Astrocyte (in vitro differentiated cells and primary cell): ENCODE measurements at regions not wholly inside any gene's neighbourhood (a gene's known extent, or its start where the extent isn't known, plus 50 kb on each side); places are given as distances from the start of the nearest gene placed in this dataset.

Source experiments
- DNase-seq: peaks from one replicate; pipeline ENCODE4 v3.0.0-alpha.2; 2010; ENCODE audit warnings: low read depth
- FAIRE-seq: peaks from 2 replicates; lab custom pipeline; 2011; peaks lifted over from hg19 to GRCh38; lab: Jason Lieb, UNC
- H2AFZ ChIP-seq: 2 replicates; pipeline ENCODE4 v1.6.0; 2012; ENCODE audit warnings: low read depth, low read length, inconsistent platforms
- H3K27ac ChIP-seq: 2 replicates; pipeline ENCODE4 v1.5.1; 2011; ENCODE audit warnings: low read depth, low read length, inconsistent platforms
- H3K27me3 ChIP-seq: 2 replicates; pipeline ENCODE4 v1.6.0; 2011; ENCODE audit warnings: low read length, inconsistent platforms; ENCODE audit not compliant: insufficient read depth
- H3K36me3 ChIP-seq: 2 replicates; pipeline ENCODE4 v1.5.1; 2011; ENCODE audit warnings: low read length, inconsistent platforms; ENCODE audit not compliant: insufficient read depth
- H3K4me1 ChIP-seq: 2 replicates; pipeline ENCODE4 v1.5.1; 2011; ENCODE audit warnings: low read length, inconsistent platforms; ENCODE audit not compliant: insufficient read depth
- H3K4me2 ChIP-seq: 2 replicates; pipeline ENCODE4 v1.6.0; 2012; ENCODE audit warnings: low read length, inconsistent platforms
- H3K4me3 ChIP-seq: 2 replicates; pipeline ENCODE4 v1.5.1; 2011; ENCODE audit warnings: low read depth, mild to moderate bottlenecking, low read length, inconsistent platforms; ENCODE audit not compliant: insufficient read depth
- H3K79me2 ChIP-seq: 2 replicates; pipeline ENCODE4 v1.6.0; 2012; ENCODE audit warnings: mild to moderate bottlenecking, low read length, inconsistent platforms; ENCODE audit not compliant: insufficient read depth
- H3K9ac ChIP-seq: 2 replicates; pipeline ENCODE4 v1.6.0; 2012; ENCODE audit warnings: mild to moderate bottlenecking, low read length, inconsistent platforms
- H3K9me3 ChIP-seq: 2 replicates; pipeline ENCODE4 v1.5.1; 2012; ENCODE audit warnings: low read depth, mild to moderate bottlenecking, low read length, inconsistent platforms; ENCODE audit not compliant: insufficient read depth
- H4K20me1 ChIP-seq: 2 replicates; pipeline ENCODE4 v1.6.0; 2012; ENCODE audit warnings: low read length, inconsistent platforms; ENCODE audit not compliant: insufficient read depth
- H3K27ac Mint-ChIP-seq: one replicate; pipeline ENCODE4 v1.8.0; 2021; ENCODE audit warnings: mild to moderate bottlenecking, mixed read lengths; ENCODE audit not compliant: unreplicated experiment
- H3K27me3 Mint-ChIP-seq: one replicate; pipeline ENCODE4 v1.8.0; 2021; ENCODE audit warnings: low read depth, mixed read lengths; ENCODE audit not compliant: unreplicated experiment
- H3K36me3 Mint-ChIP-seq: one replicate; pipeline ENCODE4 v1.8.0; 2021; ENCODE audit warnings: low read depth, mixed read lengths; ENCODE audit not compliant: unreplicated experiment
- H3K4me1 Mint-ChIP-seq: one replicate; pipeline ENCODE4 v1.8.0; 2021; ENCODE audit warnings: low read depth, mixed read lengths; ENCODE audit not compliant: unreplicated experiment
- H3K4me3 Mint-ChIP-seq: one replicate; pipeline ENCODE4 v1.8.0; 2021; ENCODE audit warnings: mild to moderate bottlenecking, moderate library complexity, mixed read lengths; ENCODE audit not compliant: unreplicated experiment
- H3K9me3 Mint-ChIP-seq: one replicate; pipeline ENCODE4 v1.8.0; 2021; ENCODE audit warnings: mild to moderate bottlenecking, mixed read lengths; ENCODE audit not compliant: unreplicated experiment
- EZH2 ChIP-seq: IDR thresholded peaks from 2 replicates; pipeline ENCODE4 v1.6.1; 2012; ENCODE audit warnings: mild to moderate bottlenecking, low read length, inconsistent platforms; ENCODE audit not compliant: insufficient read depth
- TF ChIP-seq, protein P1 (sequence below): IDR thresholded peaks from 2 replicates; pipeline ENCODE4 v1.5.1; 2011; ENCODE audit warnings: low read depth, mild to moderate bottlenecking, inconsistent platforms, low read length, moderate library complexity; ENCODE audit not compliant: insufficient read depth

DNA sequence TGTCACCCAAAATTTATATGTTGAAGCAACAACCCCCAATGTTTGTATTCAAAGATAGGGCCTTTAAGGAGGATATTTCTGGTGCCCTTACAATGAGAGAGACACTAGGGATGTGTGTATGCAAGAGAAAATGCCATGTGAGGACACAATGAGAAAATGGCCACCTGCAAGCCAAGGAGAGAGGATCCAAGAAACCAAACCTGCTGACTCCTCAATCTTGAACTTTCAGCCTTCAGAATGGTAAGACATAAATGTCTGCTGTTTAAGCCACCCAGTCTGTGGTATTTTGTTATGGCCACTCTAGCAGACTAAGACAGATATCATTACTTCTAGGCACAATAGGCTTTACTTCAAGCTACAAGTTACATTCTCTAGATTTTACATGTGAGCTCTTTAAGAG lies 1145.1 kb upstream of the MAP3K7 start:
- Mint-ChIP-seq H3K36me3 (no peaks in the 10 kb centered on the region), H3K27me3 (no peaks in the 10 kb centered on the region), H3K4me3 (no peak overlapping the region), H3K27ac (no peak overlapping the region), H3K4me1 (peaks cover 2% of the 10 kb centered on the region), H3K9me3 (no peaks in the 10 kb centered on the region)
- Histone ChIP-seq H3K4me3 (no peak overlapping the region), H3K4me1 (no peaks in the 10 kb centered on the region), H2AFZ (no peak overlapping the region), H4K20me1 (no peaks in the 10 kb centered on the region), H3K27ac (no peak overlapping the region), H3K36me3 (no peaks in the 10 kb centered on the region), H3K27me3 (no peaks in the 10 kb centered on the region), H3K9ac (no peak overlapping the region), H3K9me3 (no peaks in the 10 kb centered on the region), H3K79me2 (no peaks in the 10 kb centered on the region), H3K4me2 (no peak overlapping the region)
- DNase-seq (no peak), FAIRE-seq (no peak)
- TF ChIP-seq EZH2, result no peak
- TF ChIP-seq, protein P1, sequence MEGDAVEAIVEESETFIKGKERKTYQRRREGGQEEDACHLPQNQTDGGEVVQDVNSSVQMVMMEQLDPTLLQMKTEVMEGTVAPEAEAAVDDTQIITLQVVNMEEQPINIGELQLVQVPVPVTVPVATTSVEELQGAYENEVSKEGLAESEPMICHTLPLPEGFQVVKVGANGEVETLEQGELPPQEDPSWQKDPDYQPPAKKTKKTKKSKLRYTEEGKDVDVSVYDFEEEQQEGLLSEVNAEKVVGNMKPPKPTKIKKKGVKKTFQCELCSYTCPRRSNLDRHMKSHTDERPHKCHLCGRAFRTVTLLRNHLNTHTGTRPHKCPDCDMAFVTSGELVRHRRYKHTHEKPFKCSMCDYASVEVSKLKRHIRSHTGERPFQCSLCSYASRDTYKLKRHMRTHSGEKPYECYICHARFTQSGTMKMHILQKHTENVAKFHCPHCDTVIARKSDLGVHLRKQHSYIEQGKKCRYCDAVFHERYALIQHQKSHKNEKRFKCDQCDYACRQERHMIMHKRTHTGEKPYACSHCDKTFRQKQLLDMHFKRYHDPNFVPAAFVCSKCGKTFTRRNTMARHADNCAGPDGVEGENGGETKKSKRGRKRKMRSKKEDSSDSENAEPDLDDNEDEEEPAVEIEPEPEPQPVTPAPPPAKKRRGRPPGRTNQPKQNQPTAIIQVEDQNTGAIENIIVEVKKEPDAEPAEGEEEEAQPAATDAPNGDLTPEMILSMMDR, result no peak

DNA sequence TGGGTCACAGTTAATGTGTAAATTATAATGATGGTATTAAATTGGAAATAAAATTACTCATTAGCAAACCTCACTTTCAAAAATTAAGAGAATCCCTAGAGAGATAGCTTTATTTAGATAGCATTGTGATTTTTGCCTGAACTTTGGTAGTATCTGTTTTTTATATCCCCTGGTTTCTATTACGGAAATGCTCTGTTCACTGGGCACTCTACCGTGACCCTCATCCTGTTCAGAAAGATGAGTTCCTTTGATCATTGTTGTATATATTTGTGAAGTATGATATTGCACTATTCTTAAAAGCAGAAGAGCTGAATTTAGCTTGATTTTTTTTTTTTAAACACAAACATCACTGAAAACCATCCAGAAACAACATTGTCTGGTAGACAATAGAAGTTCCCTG lies 1143.8 kb upstream of the MAP3K7 start:
- Mint-ChIP-seq H3K27me3 (no peaks in the 10 kb centered on the region), H3K36me3 (no peaks in the 10 kb centered on the region), H3K9me3 (no peaks in the 10 kb centered on the region), H3K4me3 (no peak overlapping the region), H3K4me1 (peaks cover 2% of the 10 kb centered on the region), H3K27ac (no peak overlapping the region)
- DNase-seq (no peak), FAIRE-seq (no peak)
- Histone ChIP-seq H3K4me3 (no peak overlapping the region), H3K4me2 (no peak overlapping the region), H2AFZ (no peak overlapping the region), H3K9me3 (no peaks in the 10 kb centered on the region), H3K36me3 (no peaks in the 10 kb centered on the region), H3K4me1 (no peaks in the 10 kb centered on the region), H3K79me2 (no peaks in the 10 kb centered on the region), H3K9ac (no peak overlapping the region), H4K20me1 (no peaks in the 10 kb centered on the region), H3K27ac (no peak overlapping the region), H3K27me3 (no peaks in the 10 kb centered on the region)
- TF ChIP-seq, protein P1, result no peak

DNA sequence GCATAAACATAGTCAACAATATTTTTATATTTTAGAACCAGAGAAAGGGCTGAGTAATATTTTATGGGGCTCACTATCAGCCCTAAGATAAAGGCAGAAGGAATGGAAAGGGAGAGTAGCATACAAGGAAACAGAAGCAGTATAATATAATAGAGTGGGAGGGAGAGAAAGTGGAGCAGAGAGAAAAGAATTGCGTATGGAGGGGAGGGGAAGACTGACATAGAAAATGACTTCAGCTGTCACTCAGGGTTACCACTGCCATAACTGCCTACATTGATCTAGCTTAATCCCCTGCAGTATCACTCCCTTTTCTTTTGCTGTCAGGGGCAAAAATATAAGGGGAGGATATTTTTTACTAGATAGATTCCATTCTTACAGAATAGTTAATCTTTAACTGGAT lies 1133.5 kb upstream of the MAP3K7 start:
- Histone ChIP-seq H3K4me1 (no peaks in the 10 kb centered on the region), H3K9ac (no peak overlapping the region), H3K4me2 (no peak overlapping the region), H3K9me3 (no peaks in the 10 kb centered on the region), H3K27me3 (no peaks in the 10 kb centered on the region), H3K27ac (no peak overlapping the region), H2AFZ (no peak overlapping the region), H3K36me3 (no peaks in the 10 kb centered on the region), H3K4me3 (no peak overlapping the region), H3K79me2 (no peaks in the 10 kb centered on the region), H4K20me1 (no peaks in the 10 kb centered on the region)
- FAIRE-seq, result no peak
- no peak for DNase-seq
- TF ChIP-seq EZH2, result no peak
- TF ChIP-seq, protein P1, result no peak
- Mint-ChIP-seq H3K9me3 (no peaks in the 10 kb centered on the region), H3K4me3 (no peak overlapping the region), H3K36me3 (no peaks in the 10 kb centered on the region), H3K27ac (no peak overlapping the region), H3K27me3 (no peaks in the 10 kb centered on the region), H3K4me1 (peaks cover 2% of the 10 kb centered on the region)
